ENCODE measurements at regions not wholly inside any gene's neighbourhood (a gene's known extent, or its start where the extent isn't known, plus 50 kb on each side); places are given as distances from the start of the nearest gene placed in this dataset.

GRCh38 chr1:59149435-59149834, 147.5 kb upstream of the FGGY start:
- no peak for DNase-seq (ENCODE audit: low read depth)

- DNase-seq (ENCODE audit: low read depth) = peak; percentile 99
These were observed 146.1 kb upstream of the FGGY start for GRCh38 chr1:59150577-59151386.

- no peak for DNase-seq (ENCODE audit: low read depth)
These were observed 145.5 kb upstream of the FGGY start for GRCh38 chr1:59151387-59151761.

- DNase-seq (ENCODE audit: low read depth) = no peak
These were observed 145.0 kb upstream of the FGGY start for GRCh38 chr1:59151860-59152259.

GRCh38 chr1:59152511-59152910, 144.4 kb upstream of the FGGY start:
- no peak for DNase-seq (ENCODE audit: low read depth)

- DNase-seq (ENCODE audit: low read depth) = no peak
These were observed 142.5 kb upstream of the FGGY start for GRCh38 chr1:59154401-59154800.

GRCh38 chr1:59155351-59155750, 141.5 kb upstream of the FGGY start:
- DNase-seq (ENCODE audit: low read depth) = no peak

- DNase-seq (ENCODE audit: low read depth) = no peak
These were observed 140.8 kb upstream of the FGGY start for GRCh38 chr1:59156051-59156450.

GRCh38 chr1:59156526-59157199, 140.2 kb upstream of the FGGY start:
- DNase-seq (ENCODE audit: low read depth) = no peak

GRCh38 chr1:59158321-59158720, 138.6 kb upstream of the FGGY start:
- no peak for DNase-seq (ENCODE audit: low read depth)

GRCh38 chr1:59159557-59160203, 137.2 kb upstream of the FGGY start:
- no peak for DNase-seq (ENCODE audit: low read depth)

GRCh38 chr1:59161136-59161535, 135.8 kb upstream of the FGGY start:
- DNase-seq (ENCODE audit: low read depth) = no peak

GRCh38 chr1:59162665-59163064, 134.2 kb upstream of the FGGY start:
- no peak for DNase-seq (ENCODE audit: low read depth)

- no peak for DNase-seq (ENCODE audit: low read depth)
These were observed 133.4 kb upstream of the FGGY start for GRCh38 chr1:59163268-59164092.

GRCh38 chr1:59164371-59164770, 132.5 kb upstream of the FGGY start:
- no peak for DNase-seq (ENCODE audit: low read depth)

GRCh38 chr1:59165353-59165752, 131.5 kb upstream of the FGGY start:
- DNase-seq (ENCODE audit: low read depth) = no peak

GRCh38 chr1:59169703-59170102, 127.2 kb upstream of the FGGY start:
- no peak for DNase-seq (ENCODE audit: low read depth)

- no peak for DNase-seq (ENCODE audit: low read depth)
These were observed 126.2 kb upstream of the FGGY start for GRCh38 chr1:59170659-59171058.

- DNase-seq (ENCODE audit: low read depth) = no peak
These were observed 125.1 kb upstream of the FGGY start for GRCh38 chr1:59171788-59172187.

- no peak for DNase-seq (ENCODE audit: low read depth)
These were observed 124.2 kb upstream of the FGGY start for GRCh38 chr1:59172693-59173092.

- peak; percentile 89 for DNase-seq (ENCODE audit: low read depth)
These were observed 123.2 kb upstream of the FGGY start for GRCh38 chr1:59173721-59174120.

GRCh38 chr1:59176471-59176870, 120.4 kb upstream of the FGGY start:
- no peak for DNase-seq (ENCODE audit: low read depth)
